Esophagus squamous epithelium (tissue), 5 donors: ENCODE measurements at regions not wholly inside any gene's neighbourhood (a gene's known extent, or its start where the extent isn't known, plus 50 kb on each side); places are given as distances from the start of the nearest gene placed in this dataset.

Experiments used
- DNase-seq: peaks from one replicate; lab custom pipeline; 2025; lab: John Stamatoyannopoulos, UW
- H3K27ac ChIP-seq, 4 donors: fragments of 200-600 bp; sonication (generic); one replicate each; pipeline ENCODE4 v1.5.1; 2016 to 2019; ENCODE audit warnings: mild to moderate bottlenecking in 1 of 4
- H3K27me3 ChIP-seq, 4 donors: fragments of 200-600 bp; sonication (generic); 1 replicate in 3 of 4; 2 replicates in 1 of 4; pipeline versions ENCODE4 v1.5.1 to v1.6.0; 2017 to 2021; ENCODE audit warnings: antibody characterized with exemption in 1 of 4
- H3K36me3 ChIP-seq, 3 donors: fragments of 200-600 bp; sonication (generic); one replicate each; pipeline ENCODE4 v1.5.1; 2016 to 2019
- H3K4me1 ChIP-seq, 3 donors: fragments of 200-600 bp; sonication (generic); one replicate each; pipeline ENCODE4 v1.5.1; 2017 to 2019
- H3K4me3 ChIP-seq, 4 donors: fragments of 200-600 bp; sonication (generic); 1 replicate in 3 of 4; 2 replicates in 1 of 4; pipeline ENCODE4 v1.5.1; 2016 to 2019; ENCODE audit warnings: mild to moderate bottlenecking in 2 of 4, moderate library complexity in 1 of 4
- H3K9me3 ChIP-seq, 3 donors: fragments of 200-600 bp; sonication (generic); one replicate each; pipeline ENCODE4 v1.5.1; 2016 to 2019
- POLR2A ChIP-seq, 4 donors: fragments of 450-650 bp; IDR thresholded peaks; one replicate each; pipeline ENCODE4 v1.6.1; 2017; ENCODE audit warnings: antibody characterized with exemption in 4 of 4, mild to moderate bottlenecking in 4 of 4, moderate library complexity in 3 of 4
- WGBS, 2 donors: methylation state at CpG; one replicate each; pipeline ENCODE4 v1.1.5; 2018; 5-methylcytosine and 5-hydroxymethylcytosine counted together
- intact Hi-C: fragments of 100-400 bp; cut with DNase I; formaldehyde crosslinking; loops from one replicate; pipeline ENCODE4 v1.15.0; 2022
- TF ChIP-seq, protein P1 (sequence below), 6 experiments: fragments of 450-650 bp in 4 of 6; fragments of 200-600 bp in 2 of 6; sonication (generic) in 2 of 6; IDR thresholded peaks; one replicate each; pipeline ENCODE4 v1.5.1; 2016 to 2019; ENCODE audit warnings: antibody characterized with exemption in 6 of 6, mild to moderate bottlenecking in 4 of 6, moderate library complexity in 4 of 6
- donor health status: DM: yes; HTN: yes; CAD: no.

DNA sequence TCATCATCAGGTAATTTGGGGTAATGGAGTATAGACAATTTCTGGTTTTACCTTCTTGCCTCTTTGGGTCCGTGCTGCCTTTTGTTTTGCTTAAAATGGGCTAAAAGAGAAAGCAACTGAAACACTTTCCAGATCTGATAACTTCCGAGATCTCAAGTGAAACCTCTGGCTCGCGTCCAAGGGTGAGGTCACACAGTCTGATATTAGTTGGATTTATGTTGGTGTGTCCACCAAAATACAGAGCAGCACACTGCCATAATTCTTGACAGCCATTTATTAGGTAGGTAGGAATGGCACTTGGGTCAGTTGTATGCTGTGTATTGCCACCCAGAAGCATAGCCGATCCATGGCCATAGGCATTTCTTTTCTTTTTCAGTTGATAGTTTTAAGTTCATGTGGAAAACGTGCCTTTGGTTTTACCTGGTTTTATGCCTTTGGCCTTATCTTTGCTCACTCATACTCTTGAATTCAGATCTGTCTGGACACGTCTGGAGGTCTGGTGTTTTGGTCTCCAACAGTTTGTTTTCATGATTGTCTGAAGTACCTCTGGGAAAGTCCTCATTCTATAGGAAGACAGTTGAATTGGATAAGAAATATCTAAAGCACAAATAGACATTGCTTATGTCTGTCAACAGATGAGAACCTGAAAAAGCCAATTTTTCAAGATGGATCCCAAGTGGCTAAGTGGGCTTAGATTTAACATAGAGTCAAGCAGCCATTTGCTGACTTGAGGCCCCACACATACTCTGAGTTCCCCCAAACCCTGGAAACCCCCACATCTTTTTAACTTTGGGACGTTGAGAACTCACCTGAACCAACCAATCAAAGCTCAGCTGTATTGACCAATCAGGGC, 320.8 kb downstream of the SOX4 start:
- 24 to 28% methylated on average over 8 of the region's 8 CpGs for WGBS, 2 donors
- H3K4me1 ChIP-seq = peaks cover 0 to 32% (median 0%) of the 10 kb centered on the region in 3 donors
- peak overlapping the region in 1 of 4 donors; percentile 39 for H3K27ac ChIP-seq
- no peaks in the 10 kb centered on the region for H3K9me3 ChIP-seq
- no peaks in the 10 kb centered on the region for H3K27me3 ChIP-seq
- no peak for DNase-seq
- intact Hi-C loops = no loop called here
- H3K36me3 ChIP-seq = no peaks in the 10 kb centered on the region
- no peak for TF ChIP-seq POLR2A (IDR thresholded peaks at IDR 0.05)
- TF ChIP-seq, protein P1, sequence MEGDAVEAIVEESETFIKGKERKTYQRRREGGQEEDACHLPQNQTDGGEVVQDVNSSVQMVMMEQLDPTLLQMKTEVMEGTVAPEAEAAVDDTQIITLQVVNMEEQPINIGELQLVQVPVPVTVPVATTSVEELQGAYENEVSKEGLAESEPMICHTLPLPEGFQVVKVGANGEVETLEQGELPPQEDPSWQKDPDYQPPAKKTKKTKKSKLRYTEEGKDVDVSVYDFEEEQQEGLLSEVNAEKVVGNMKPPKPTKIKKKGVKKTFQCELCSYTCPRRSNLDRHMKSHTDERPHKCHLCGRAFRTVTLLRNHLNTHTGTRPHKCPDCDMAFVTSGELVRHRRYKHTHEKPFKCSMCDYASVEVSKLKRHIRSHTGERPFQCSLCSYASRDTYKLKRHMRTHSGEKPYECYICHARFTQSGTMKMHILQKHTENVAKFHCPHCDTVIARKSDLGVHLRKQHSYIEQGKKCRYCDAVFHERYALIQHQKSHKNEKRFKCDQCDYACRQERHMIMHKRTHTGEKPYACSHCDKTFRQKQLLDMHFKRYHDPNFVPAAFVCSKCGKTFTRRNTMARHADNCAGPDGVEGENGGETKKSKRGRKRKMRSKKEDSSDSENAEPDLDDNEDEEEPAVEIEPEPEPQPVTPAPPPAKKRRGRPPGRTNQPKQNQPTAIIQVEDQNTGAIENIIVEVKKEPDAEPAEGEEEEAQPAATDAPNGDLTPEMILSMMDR (IDR thresholded peaks at IDR 0.05) = no peak
- H3K4me3 ChIP-seq = peak overlapping the region in 1 of 4 donors; percentile 47

DNA sequence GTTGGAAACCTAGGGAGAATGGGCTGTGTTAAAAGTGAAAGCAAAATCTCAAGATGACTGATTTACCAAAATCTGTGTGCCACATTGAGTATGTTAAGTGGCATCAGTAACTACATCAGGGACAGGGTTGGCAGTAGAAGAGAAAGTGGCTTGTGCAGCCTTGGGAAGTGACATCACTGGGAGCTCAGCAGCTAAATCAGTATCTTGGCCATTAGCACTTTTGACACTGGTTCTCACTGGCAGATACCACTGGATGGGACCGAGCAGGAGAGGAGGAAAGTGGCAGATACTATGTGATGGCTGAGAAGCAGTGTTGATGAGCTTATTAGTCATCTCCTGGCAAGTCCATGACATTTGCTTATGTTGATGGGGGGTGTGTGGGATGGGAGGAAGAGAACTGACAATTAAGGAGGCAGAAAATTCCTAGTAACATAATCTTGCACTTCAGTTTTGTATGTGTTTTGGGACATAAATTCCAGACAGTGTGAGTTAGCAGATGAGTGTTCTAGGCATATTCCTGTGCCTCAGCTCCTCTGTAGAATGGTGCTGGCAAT, 322.2 kb downstream of the SOX4 start:
- peak overlapping the region in 2 of 4 donors; percentile 4 to 32 for H3K27ac ChIP-seq
- TF ChIP-seq POLR2A (IDR thresholded peaks at IDR 0.05) = no peak
- TF ChIP-seq, protein P1 (IDR thresholded peaks at IDR 0.05) = no peak

DNA sequence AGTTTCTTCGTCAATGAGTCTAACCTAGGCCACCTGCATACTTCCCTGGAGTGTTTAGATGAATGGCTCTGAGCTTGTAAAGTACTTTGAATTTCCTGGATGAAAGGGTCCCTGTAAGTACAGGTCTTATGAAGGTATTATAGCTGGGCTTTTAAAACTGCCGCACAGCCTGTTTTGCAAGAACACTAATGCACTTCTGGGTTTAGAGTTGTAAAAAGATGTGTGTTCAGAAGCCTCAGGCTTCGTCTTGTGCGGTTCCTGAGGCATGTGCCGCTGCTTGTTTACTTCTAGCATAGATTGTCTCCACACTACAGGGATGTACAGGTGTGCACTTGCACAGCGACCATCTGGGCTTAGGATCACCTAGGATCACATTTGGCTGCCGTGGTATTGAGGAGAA, 324.5 kb downstream of the SOX4 start:
- 22 to 48% methylated on average over 7 of the region's 7 CpGs for WGBS, 2 donors
- Histone ChIP-seq H3K9me3 (no peaks in the 10 kb centered on the region), H3K36me3 (no peaks in the 10 kb centered on the region), H3K27ac (no peak overlapping the region), H3K27me3 (no peaks in the 10 kb centered on the region), H3K4me3 (no peak overlapping the region), H3K4me1 (peaks cover 0 to 32% (median 0%) of the 10 kb centered on the region in 3 donors)
- intact Hi-C loops = no loop called here
- TF ChIP-seq, protein P1 (IDR thresholded peaks at IDR 0.05) = no peak
- no peak for TF ChIP-seq POLR2A (IDR thresholded peaks at IDR 0.05)
- no peak for DNase-seq

More for the DNA sequence above, 322.2 kb downstream of the SOX4 start:
- Histone ChIP-seq H3K9me3 (no peaks in the 10 kb centered on the region), H3K4me1 (peaks cover 0 to 32% (median 0%) of the 10 kb centered on the region in 3 donors), H3K27me3 (no peaks in the 10 kb centered on the region), H3K36me3 (no peaks in the 10 kb centered on the region), H3K4me3 (peak overlapping the region in 1 of 4 donors; percentile 12)
- intact Hi-C loops = no loop called here
- WGBS, 2 donors = 17 to 18% methylated on average over 1 of the region's 1 CpG
- no peak for DNase-seq

DNA sequence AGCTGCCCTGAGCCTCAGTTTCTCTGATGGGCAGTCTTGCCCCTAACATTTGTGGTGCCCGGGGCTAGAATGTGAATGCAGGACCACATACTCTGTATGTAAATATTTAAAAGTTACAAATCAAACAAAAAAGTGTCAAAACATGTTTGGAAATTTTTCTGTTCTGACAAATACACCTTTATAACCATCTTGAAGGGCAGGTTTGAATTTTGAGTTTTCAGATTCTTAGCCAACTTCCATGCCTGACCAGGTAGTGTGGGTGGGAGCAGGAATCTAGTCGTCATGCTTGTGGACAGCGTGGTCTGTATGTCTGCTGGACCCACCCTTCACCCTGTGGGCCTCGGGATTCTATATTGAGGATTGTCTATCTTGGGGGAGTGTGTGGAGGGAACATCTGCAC, 325.1 kb downstream of the SOX4 start:
- H3K27ac ChIP-seq = no peak overlapping the region
- H3K27me3 ChIP-seq = no peaks in the 10 kb centered on the region
- H3K4me3 ChIP-seq = no peak overlapping the region
- WGBS, 2 donors = 32 to 64% methylated on average over 3 to 4 of the region's 4 CpGs
- TF ChIP-seq, protein P1 (IDR thresholded peaks at IDR 0.05) = no peak
- no peak for TF ChIP-seq POLR2A (IDR thresholded peaks at IDR 0.05)
- no peaks in the 10 kb centered on the region for H3K36me3 ChIP-seq
- peaks cover 0 to 32% (median 0%) of the 10 kb centered on the region in 3 donors for H3K4me1 ChIP-seq
- intact Hi-C loops = no loop called here
- H3K9me3 ChIP-seq = no peaks in the 10 kb centered on the region
- no peak for DNase-seq

DNA sequence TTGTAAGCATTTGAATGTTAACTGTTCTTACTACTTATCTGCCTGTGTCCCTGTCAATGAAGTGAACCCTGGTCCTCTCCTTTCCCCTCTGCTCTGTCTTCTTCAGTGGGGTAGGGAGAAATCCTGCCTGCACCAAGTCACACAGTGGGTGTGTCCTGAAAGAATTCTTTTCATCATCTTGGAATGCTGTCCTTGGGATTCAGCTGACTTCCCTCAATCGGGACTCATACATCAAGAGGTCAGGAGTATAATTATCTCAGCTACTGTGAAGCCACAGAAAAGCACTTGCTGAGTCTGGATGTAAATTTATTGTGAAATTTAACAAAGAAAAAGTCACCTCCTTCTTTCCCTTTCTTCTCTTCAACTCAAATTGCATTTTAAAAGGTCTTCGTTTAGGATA, 328.5 kb downstream of the SOX4 start:
- H3K4me3 ChIP-seq = no peak overlapping the region
- H3K27ac ChIP-seq = no peak overlapping the region
- WGBS, 2 donors = 45 to 55% methylated on average over 2 of the region's 2 CpGs
- no peaks in the 10 kb centered on the region for H3K9me3 ChIP-seq
- intact Hi-C loops = no loop called here
- H3K27me3 ChIP-seq = no peaks in the 10 kb centered on the region
- no peak for DNase-seq
- H3K4me1 ChIP-seq = peaks cover 0 to 30% (median 0%) of the 10 kb centered on the region in 3 donors
- H3K36me3 ChIP-seq = no peaks in the 10 kb centered on the region
- no peak for TF ChIP-seq POLR2A (IDR thresholded peaks at IDR 0.05)
- TF ChIP-seq, protein P1 (IDR thresholded peaks at IDR 0.05) = no peak
